ENCODE measurements at regions not wholly inside any gene's neighbourhood (a gene's known extent, or its start where the extent isn't known, plus 50 kb on each side); places are given as distances from the start of the nearest gene placed in this dataset.
"Not testable (repeated sequence)": the region's sequence is repeated elsewhere in the genome, so short reads cannot be mapped to it uniquely, and the experiment has no call there.

DNA sequence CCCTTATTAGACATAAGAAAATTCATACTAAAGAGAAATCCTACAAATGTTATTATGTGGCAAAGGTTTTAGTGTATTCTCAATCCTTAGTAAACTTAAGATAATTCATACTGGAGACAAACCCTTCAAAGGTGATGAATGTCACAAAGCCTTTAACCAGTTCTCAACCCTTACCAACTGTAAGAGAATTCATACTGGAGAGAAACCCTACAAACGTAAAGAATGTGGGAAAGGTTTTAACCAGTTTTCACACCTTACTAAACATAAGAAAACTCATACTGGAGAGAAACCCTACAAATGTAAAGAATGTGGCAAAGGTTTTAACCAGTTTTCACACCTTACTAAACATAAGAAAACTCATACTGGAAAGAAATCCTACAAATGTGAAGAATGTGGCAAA is 93.2 kb downstream of the ZNF680 start:
- H3K4me3 ChIP-seq (ENCODE audit: low read depth, low read length) = no peak overlapping the region

DNA sequence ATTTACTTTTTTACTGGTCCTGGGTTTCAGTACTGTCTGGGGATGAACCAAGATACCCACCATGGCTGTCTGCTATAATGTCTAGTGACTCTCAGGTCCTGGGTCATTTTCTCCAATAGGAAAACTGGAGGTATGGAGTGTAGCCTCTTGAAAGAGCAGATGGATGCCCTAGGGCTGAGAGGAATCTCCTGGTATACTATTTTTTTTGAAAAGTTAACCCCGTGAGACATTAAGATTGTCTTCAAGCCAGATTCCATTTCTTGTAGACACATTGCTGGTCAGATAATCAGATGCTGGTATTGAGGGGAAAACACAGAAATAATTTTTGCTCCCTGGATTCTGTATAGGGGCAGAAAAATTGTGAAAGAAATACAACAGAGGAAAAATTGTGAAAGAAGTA is 97.3 kb downstream of the ZNF680 start:
- DNase-seq (ENCODE audit: low read depth) = no peak
- H3K4me3 ChIP-seq (ENCODE audit: low read depth, low read length) = no peak overlapping the region

More for the DNA sequence above, 93.2 kb downstream of the ZNF680 start:
- DNase-seq (ENCODE audit: low read depth) = no peak

DNA sequence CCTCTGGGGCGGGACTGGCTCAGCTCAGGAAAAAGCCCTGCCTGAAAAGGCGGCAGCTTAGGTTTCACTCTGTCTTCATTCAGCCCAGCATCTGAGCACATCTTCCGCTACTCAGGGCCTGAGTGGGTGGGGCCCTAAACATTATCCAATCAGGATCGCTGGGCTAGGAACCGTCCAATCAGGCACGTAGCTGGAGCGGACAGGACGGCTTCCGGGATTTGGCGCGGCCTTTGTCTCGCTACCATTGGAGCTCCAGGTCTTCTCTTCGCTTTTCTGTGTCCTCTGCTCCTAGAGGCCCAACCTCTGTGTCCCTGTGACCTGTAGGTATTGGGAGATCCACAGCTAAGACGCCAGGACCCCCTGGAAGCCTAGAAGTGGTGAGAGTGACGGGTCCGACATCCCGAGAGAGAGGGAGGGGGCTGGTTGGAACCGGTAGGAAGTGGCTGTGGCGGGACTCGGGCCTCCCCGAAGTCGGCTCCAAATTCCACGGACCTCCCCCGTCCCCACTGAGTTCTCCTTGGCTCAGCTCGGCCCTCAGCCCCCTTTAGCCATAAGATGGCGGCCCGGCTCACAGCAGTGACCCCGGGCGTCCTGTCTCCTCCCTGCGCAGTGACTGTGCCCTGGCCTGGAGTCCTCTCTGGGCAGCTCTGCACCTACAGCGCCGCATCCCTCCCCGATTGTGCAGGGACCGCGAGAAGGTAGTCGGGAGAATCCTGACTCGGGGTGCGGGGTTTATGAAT is 99.1 kb downstream of the ZNF680 start:
- DNase-seq (ENCODE audit: low read depth) = no peak
- peak overlapping the region; percentile 34 for H3K4me3 ChIP-seq (ENCODE audit: low read depth, low read length)

DNA sequence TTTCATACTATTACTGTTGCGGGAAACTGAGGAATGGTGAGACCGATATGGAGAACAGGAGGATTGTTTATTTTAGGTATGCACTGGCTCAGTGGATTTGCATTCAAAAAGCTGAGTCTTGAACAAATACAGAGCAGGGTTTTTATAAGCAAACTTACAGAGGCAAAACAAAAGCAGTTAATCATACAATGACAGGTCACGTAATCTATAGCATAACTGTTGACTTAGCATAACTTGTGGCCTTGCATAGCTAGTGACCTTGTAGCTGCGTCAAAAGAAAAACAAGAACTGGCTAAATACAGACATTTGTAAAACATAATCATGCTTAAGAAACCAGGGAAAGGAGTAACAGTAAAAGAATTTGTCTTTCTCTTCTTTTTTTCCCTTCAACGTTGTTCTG is 103.0 kb downstream of the ZNF680 start:
- not testable (repeated sequence) for DNase-seq (ENCODE audit: low read depth); H3K4me3 ChIP-seq (ENCODE audit: low read depth, low read length)

DNA sequence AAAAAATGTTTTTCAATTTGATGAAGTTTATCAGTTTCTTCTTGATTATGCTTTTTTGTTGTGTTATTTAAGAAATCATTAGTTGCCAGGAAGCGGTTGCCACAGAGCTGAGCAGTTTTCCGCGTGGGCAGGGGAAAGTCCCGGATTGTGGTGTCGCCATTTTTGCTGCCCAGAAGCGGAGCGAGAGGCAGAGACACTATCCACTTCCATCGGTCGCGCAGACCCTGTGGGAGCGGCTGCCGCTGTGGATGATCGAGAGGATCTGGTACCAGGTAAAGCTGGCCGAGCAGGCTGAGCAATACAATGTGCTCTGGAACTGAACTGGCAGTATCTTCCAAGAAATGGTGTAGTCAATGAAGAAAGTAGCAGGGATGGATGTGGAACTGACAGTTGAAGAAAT is 119.8 kb downstream of the ZNF736 start:
- no peak overlapping the region for H3K4me3 ChIP-seq (ENCODE audit: low read depth, low read length)
- no peak for DNase-seq (ENCODE audit: low read depth)

DNA sequence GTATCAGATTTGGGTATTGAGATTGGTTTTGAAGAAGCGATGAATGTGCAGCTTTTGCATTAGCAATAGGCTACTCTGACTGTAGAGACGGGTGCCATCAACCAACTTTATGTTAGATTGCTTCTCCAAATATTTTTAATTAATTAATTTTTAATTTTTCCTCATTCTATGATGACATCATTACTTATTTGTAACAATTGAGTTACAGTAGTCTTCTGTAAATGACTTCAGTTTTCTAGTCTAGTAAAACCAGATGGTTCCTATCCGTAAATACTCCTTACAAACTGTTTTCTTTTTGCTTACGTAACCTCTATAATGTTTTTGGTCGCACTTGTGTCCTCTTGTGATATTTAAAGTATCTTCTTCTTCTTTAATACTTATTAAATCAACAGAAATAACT is 118.1 kb downstream of the ZNF736 start:
- no peak for DNase-seq (ENCODE audit: low read depth)
- no peak overlapping the region for H3K4me3 ChIP-seq (ENCODE audit: low read depth, low read length)

DNA sequence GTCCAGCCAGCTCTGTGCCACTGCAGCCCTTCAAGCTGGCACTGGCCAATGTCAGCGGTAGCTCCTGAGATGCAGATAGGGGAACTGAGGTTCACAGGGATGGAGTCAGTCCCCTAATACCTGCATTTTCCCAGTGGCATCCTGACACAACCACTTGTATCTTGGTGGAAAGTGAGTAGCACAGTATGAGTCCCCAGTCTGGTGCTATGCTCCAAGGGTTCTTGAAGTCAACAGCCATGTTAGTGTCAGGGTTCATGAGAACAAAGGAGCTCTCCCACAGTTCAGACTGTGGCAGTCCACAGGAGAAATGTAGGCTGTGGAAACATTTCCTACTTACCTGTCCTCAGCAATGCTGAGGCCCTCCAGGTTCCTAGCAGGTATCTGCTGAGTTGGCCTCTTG is 115.5 kb downstream of the ZNF736 start:
- H3K4me3 ChIP-seq (ENCODE audit: low read depth, low read length) = no peak overlapping the region
- DNase-seq (ENCODE audit: low read depth) = no peak

DNA sequence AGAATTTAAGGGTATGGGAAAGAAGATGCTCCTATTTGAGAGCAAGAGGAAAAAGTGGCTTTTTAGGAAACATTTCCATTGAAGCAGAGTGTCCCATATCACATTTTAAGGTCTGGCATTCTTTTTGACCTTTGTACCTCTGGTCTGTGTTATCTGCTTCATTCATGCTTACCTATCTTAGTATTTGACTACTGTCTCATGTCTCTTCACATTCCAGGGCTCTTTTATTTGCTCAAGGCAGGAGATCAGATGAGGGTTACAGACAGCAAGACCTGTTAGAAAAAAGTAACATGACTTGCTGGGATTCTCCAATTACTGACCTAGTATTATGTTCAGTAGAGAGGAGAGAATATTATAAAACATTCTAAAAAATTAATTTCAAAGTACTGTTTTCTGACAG is 111.7 kb downstream of the ZNF736 start:
- not testable (repeated sequence) for H3K4me3 ChIP-seq (ENCODE audit: low read depth, low read length); DNase-seq (ENCODE audit: low read depth)

DNA sequence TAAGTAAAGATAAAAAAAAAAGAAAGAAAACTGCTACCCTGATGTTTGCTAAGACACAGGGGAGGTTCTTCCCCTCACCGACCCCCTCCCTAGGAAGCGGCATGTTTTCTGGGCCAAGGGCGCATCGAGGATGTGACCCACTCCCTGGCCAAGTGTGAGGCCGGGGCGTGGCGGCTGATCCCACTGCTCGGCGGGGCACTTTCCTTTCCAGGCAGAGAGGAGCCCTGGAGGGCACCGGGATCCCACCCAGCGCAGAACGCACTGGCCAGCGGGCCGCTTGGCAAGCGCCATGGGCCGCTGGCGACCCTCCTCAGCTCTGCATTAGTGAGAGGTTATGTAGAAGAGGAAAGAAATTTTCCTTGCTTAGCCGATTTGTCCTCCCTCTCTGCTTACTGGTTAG is 93.4 kb downstream of the ZNF736 start:
- no peak for DNase-seq (ENCODE audit: low read depth)
- H3K4me3 ChIP-seq (ENCODE audit: low read depth, low read length) = no peak overlapping the region
